ENCODE measurements at regions not wholly inside any gene's neighbourhood (a gene's known extent, or its start where the extent isn't known, plus 50 kb on each side); places are given as distances from the start of the nearest gene placed in this dataset.

- TF ChIP-seq EZH2 (IDR thresholded peaks at IDR 0.05; ENCODE audit: insufficient read depth, poor library complexity, severe bottlenecking) (no peak), EZH2phosphoT487 (IDR thresholded peaks at IDR 0.05; ENCODE audit: insufficient read depth, low read depth) (no peak)
Observed at GRCh38 chr3:10561946-10562560, 56.7 kb upstream of the ATP2B2 start.
